Smooth muscle cell (in vitro differentiated cells): ENCODE measurements at regions not wholly inside any gene's neighbourhood (a gene's known extent, or its start where the extent isn't known, plus 50 kb on each side); places are given as distances from the start of the nearest gene placed in this dataset.

ENCODE experiments used
- DNase-seq: peaks from one replicate; lab custom pipeline; 2025; ENCODE audit not compliant: unreplicated experiment; lab: John Stamatoyannopoulos, UW
- H2AFZ ChIP-seq: fragments of 200-600 bp; sonication (generic); 2 replicates; pipeline ENCODE4 v1.6.0; 2016; ENCODE audit warnings: antibody characterized with exemption, low read depth, mild to moderate bottlenecking
- H3F3A ChIP-seq: fragments of 200-600 bp; sonication (generic); 2 replicates; pipeline ENCODE4 v1.6.0; 2017; ENCODE audit warnings: antibody characterized with exemption, low read depth
- H3K27ac ChIP-seq: fragments of 200-600 bp; sonication (generic); 2 replicates; pipeline ENCODE4 v1.5.1; 2016; ENCODE audit warnings: low read depth, mild to moderate bottlenecking
- H3K27me3 ChIP-seq: fragments of 200-600 bp; sonication (generic); 2 replicates; pipeline ENCODE4 v1.6.1; 2016; ENCODE audit warnings: low read depth, mild to moderate bottlenecking
- H3K36me3 ChIP-seq: fragments of 200-600 bp; sonication (generic); 2 replicates; pipeline ENCODE4 v1.5.1; 2016; ENCODE audit warnings: low read depth
- H3K4me1 ChIP-seq: fragments of 200-600 bp; sonication (generic); 2 replicates; pipeline ENCODE4 v1.5.1; 2016; ENCODE audit warnings: low read depth
- H3K4me2 ChIP-seq: fragments of 200-600 bp; sonication (generic); 2 replicates; pipeline ENCODE4 v1.6.0; 2016; ENCODE audit warnings: mild to moderate bottlenecking
- H3K4me3 ChIP-seq: fragments of 200-600 bp; sonication (generic); 2 replicates; pipeline ENCODE4 v1.5.1; 2016; ENCODE audit warnings: mild to moderate bottlenecking
- H3K79me2 ChIP-seq: fragments of 200-600 bp; sonication (generic); 2 replicates; pipeline ENCODE4 v1.6.0; 2016; ENCODE audit warnings: low read depth, mild to moderate bottlenecking
- H3K9ac ChIP-seq: fragments of 200-600 bp; sonication (generic); 2 replicates; pipeline ENCODE4 v1.6.0; 2016; ENCODE audit warnings: low read depth
- H3K9me3 ChIP-seq: fragments of 200-600 bp; sonication (generic); replicated peaks from 2 replicates; pipeline ENCODE4 v1.5.1; 2016; ENCODE audit warnings: low read depth
- H4K20me1 ChIP-seq: fragments of 200-600 bp; sonication (generic); 2 replicates; pipeline ENCODE4 v1.6.0; 2016; ENCODE audit warnings: low read depth
- CTCF ChIP-seq: fragments of 200-600 bp; sonication (generic); IDR thresholded peaks from 2 replicates; pipeline ENCODE4 v1.5.1; 2017; ENCODE audit warnings: borderline replicate concordance, mild to moderate bottlenecking, antibody characterized with exemption; ENCODE audit not compliant: insufficient read depth, poor library complexity, severe bottlenecking
- WGBS: methylation state at CpG from one replicate; pipeline ENCODE4 v1.1.7; 2016; ENCODE audit warnings: low lambda C conversion rate; 5-methylcytosine and 5-hydroxymethylcytosine counted together

- H3K27me3 ChIP-seq = no peaks in the 10 kb centered on the region
Measured at GRCh38 chr21:26374817-26375216, 198.3 kb downstream of the CYYR1 start.

GRCh38 chr21:26368591-26369320 lies 198.2 kb upstream of the APP start:
- WGBS = 93% methylated on average over 3 of the region's 3 CpGs
- no peak for TF ChIP-seq CTCF
- H3K79me2 ChIP-seq = no peaks in the 10 kb centered on the region

More at GRCh38 chr21:26374817-26375216, 198.3 kb downstream of the CYYR1 start:
- no peaks in the 10 kb centered on the region for H3F3A ChIP-seq
- H3K4me2 ChIP-seq = no peak overlapping the region
- no peaks in the 10 kb centered on the region for H3K79me2 ChIP-seq
- no peak overlapping the region for H3K27ac ChIP-seq
- no peaks in the 10 kb centered on the region for H4K20me1 ChIP-seq
- H3K9me3 ChIP-seq = no peaks in the 10 kb centered on the region
- TF ChIP-seq CTCF = no peak
- no peaks in the 10 kb centered on the region for H3K4me1 ChIP-seq
- H3K9ac ChIP-seq = no peak overlapping the region
- no peak for DNase-seq
- no peak overlapping the region for H3K4me3 ChIP-seq
- H3K36me3 ChIP-seq = no peaks in the 10 kb centered on the region
- 57% methylated on average over 2 of the region's 2 CpGs for WGBS
- H2AFZ ChIP-seq = no peak overlapping the region

GRCh38 chr21:26366781-26367180 lies 196.2 kb upstream of the APP start:
- no peak overlapping the region for H2AFZ ChIP-seq
- TF ChIP-seq CTCF = no peak
- no peak overlapping the region for H3K9ac ChIP-seq
- H3K79me2 ChIP-seq = no peaks in the 10 kb centered on the region
- H3K4me1 ChIP-seq = no peaks in the 10 kb centered on the region
- H3K27me3 ChIP-seq = no peaks in the 10 kb centered on the region
- no peak overlapping the region for H3K4me2 ChIP-seq
- no peak overlapping the region for H3K27ac ChIP-seq
- no peak for DNase-seq
- H3K36me3 ChIP-seq = no peaks in the 10 kb centered on the region
- H3K4me3 ChIP-seq = no peak overlapping the region
- H4K20me1 ChIP-seq = no peaks in the 10 kb centered on the region
- H3F3A ChIP-seq = no peaks in the 10 kb centered on the region
- 78% methylated on average over 2 of the region's 2 CpGs for WGBS
- H3K9me3 ChIP-seq = no peaks in the 10 kb centered on the region

More at GRCh38 chr21:26368591-26369320, 198.2 kb upstream of the APP start:
- Histone ChIP-seq H2AFZ (no peak overlapping the region), H3K27me3 (no peaks in the 10 kb centered on the region), H4K20me1 (no peaks in the 10 kb centered on the region), H3K4me2 (no peak overlapping the region), H3K9me3 (no peaks in the 10 kb centered on the region), H3K9ac (no peak overlapping the region), H3K4me3 (no peak overlapping the region), H3K4me1 (no peaks in the 10 kb centered on the region), H3K36me3 (no peaks in the 10 kb centered on the region), H3F3A (no peaks in the 10 kb centered on the region), H3K27ac (no peak overlapping the region)
- no peak for DNase-seq

- no peak for DNase-seq
- no peak overlapping the region for H3K4me3 ChIP-seq
- H3F3A ChIP-seq = no peaks in the 10 kb centered on the region
- no peaks in the 10 kb centered on the region for H3K36me3 ChIP-seq
- H3K79me2 ChIP-seq = no peaks in the 10 kb centered on the region
- TF ChIP-seq CTCF = no peak
- no peak overlapping the region for H2AFZ ChIP-seq
- H4K20me1 ChIP-seq = no peaks in the 10 kb centered on the region
- no peak overlapping the region for H3K4me2 ChIP-seq
- H3K9me3 ChIP-seq = no peaks in the 10 kb centered on the region
- no peak overlapping the region for H3K27ac ChIP-seq
- no peaks in the 10 kb centered on the region for H3K4me1 ChIP-seq
- H3K9ac ChIP-seq = no peak overlapping the region
- H3K27me3 ChIP-seq = no peaks in the 10 kb centered on the region
- 87% methylated on average over 3 of the region's 3 CpGs for WGBS
Measured at GRCh38 chr21:26365849-26366248, 195.3 kb upstream of the APP start.
